Stomach (tissue), 4 donors: ENCODE measurements at regions not wholly inside any gene's neighbourhood (a gene's known extent, or its start where the extent isn't known, plus 50 kb on each side); places are given as distances from the start of the nearest gene placed in this dataset.

Experiments used
- EP300 ChIP-seq: sonication (generic); formaldehyde crosslinking; IDR thresholded peaks from one replicate; pipeline ENCODE4 v1.6.1; 2017; ENCODE audit warnings: antibody characterized with exemption
- POLR2A ChIP-seq, 4 donors: fragments of 450-650 bp; IDR thresholded peaks; one replicate each; pipeline ENCODE4 v1.6.1; 2016; ENCODE audit warnings: antibody characterized with exemption in 4 of 4, control low read depth in 2 of 4, mild to moderate bottlenecking in 1 of 4, moderate library complexity in 1 of 4
- POLR2AphosphoS5 ChIP-seq, 3 donors: sonication (generic); formaldehyde crosslinking; IDR thresholded peaks; one replicate each; pipeline ENCODE4 v1.6.1; 2016; ENCODE audit warnings: antibody characterized with exemption in 3 of 3
- TF ChIP-seq, protein P1 (sequence below), 7 experiments: fragments of 450-650 bp in 4 of 7; fragments of 200-600 bp in 3 of 7; sonication (generic) in 3 of 7; IDR thresholded peaks; one replicate each; pipeline ENCODE4 v1.5.1; 2016 to 2019; ENCODE audit warnings: antibody characterized with exemption in 7 of 7, control low read depth in 2 of 7, mild to moderate bottlenecking in 1 of 7

DNA sequence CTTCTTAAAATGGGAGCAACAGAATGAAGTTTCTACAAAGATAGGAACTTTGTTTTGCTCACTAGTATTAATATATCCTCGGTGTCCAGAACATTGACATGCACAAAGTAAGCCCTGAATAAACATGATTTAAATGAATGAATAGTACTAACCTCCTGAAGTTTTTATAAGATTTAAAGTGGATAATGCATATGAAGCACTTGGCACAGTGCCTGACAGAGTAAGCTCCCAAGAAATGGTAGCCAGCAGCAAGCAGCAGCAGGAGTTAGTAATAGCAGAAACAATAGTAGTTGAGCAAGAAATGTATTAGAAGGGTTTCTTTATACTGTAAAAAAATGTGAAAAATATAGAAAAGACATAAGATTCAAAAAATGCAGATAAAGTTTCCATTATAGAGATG is 258.1 kb upstream of the C1orf87 start:
- TF ChIP-seq POLR2A (IDR thresholded peaks at IDR 0.05): no peak
- TF ChIP-seq, protein P1, sequence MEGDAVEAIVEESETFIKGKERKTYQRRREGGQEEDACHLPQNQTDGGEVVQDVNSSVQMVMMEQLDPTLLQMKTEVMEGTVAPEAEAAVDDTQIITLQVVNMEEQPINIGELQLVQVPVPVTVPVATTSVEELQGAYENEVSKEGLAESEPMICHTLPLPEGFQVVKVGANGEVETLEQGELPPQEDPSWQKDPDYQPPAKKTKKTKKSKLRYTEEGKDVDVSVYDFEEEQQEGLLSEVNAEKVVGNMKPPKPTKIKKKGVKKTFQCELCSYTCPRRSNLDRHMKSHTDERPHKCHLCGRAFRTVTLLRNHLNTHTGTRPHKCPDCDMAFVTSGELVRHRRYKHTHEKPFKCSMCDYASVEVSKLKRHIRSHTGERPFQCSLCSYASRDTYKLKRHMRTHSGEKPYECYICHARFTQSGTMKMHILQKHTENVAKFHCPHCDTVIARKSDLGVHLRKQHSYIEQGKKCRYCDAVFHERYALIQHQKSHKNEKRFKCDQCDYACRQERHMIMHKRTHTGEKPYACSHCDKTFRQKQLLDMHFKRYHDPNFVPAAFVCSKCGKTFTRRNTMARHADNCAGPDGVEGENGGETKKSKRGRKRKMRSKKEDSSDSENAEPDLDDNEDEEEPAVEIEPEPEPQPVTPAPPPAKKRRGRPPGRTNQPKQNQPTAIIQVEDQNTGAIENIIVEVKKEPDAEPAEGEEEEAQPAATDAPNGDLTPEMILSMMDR (IDR thresholded peaks at IDR 0.05): no peak
- no peak for TF ChIP-seq POLR2AphosphoS5 (IDR thresholded peaks at IDR 0.05)
- TF ChIP-seq EP300: no peak
